Left ventricle myocardium inferior (tissue), 1 donor: ENCODE measurements at regions not wholly inside any gene's neighbourhood (a gene's known extent, or its start where the extent isn't known, plus 50 kb on each side); places are given as distances from the start of the nearest gene placed in this dataset.

Experiments used
- DNase-seq: peaks from one replicate; pipeline ENCODE4 v3.0.0-alpha.2; 2020
- H3K27ac ChIP-seq: fragments of 200-600 bp; replicated peaks from 2 replicates; pipeline ENCODE4 v1.8.0; 2021
- H3K27me3 ChIP-seq: fragments of 200-600 bp; 2 replicates; pipeline ENCODE4 v1.8.0; 2021; ENCODE audit warnings: low read depth
- H3K36me3 ChIP-seq: fragments of 200-600 bp; 2 replicates; pipeline ENCODE4 v1.8.0; 2021
- H3K4me1 ChIP-seq: fragments of 200-600 bp; 2 replicates; pipeline ENCODE4 v1.8.0; 2021
- H3K4me3 ChIP-seq: fragments of 200-600 bp; 2 replicates; pipeline ENCODE4 v1.8.0; 2021; ENCODE audit warnings: mild to moderate bottlenecking, moderate library complexity
- H3K9me3 ChIP-seq: fragments of 200-600 bp; replicated peaks from 2 replicates; pipeline ENCODE4 v1.8.0; 2021
- intact Hi-C: fragments of 100-400 bp; cut with micrococcal nuclease; formaldehyde crosslinking; loops from one replicate; pipeline ENCODE4 v1.11.0; 2022
- TF ChIP-seq, protein P1 (sequence below): fragments of 200-600 bp; IDR thresholded peaks from 2 replicates; pipeline ENCODE4 v1.8.0; 2021; ENCODE audit warnings: antibody characterized with exemption, mild to moderate bottlenecking, borderline replicate concordance
- donor health status: DM: no; HTN: yes; CAD: no; lungs with severe emphysema.

DNA sequence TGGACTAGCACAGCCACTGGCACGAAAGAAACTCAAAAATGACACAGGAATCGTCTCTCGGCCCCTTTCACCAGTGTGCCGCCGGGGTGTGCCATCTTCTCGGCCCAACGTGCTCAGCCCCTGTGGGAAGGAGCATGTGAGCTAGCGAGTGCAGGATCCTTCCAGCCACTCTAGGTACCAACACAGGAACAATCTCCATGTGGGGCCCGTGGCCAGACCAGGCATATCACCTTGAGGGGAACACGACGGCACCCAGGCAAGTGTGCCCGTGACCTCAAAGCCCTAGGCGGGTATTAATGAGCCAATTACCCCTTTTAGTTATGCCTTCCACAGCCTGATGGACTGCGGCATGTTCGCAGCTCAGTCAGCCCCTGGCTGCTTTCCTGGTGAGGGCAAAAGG is 231.5 kb downstream of the FAT4 start:
- no peak for DNase-seq
- H3K4me3 ChIP-seq = no peak overlapping the region
- H3K9me3 ChIP-seq = peaks cover 12% of the 10 kb centered on the region
- H3K27ac ChIP-seq = no peak overlapping the region
- no peaks in the 10 kb centered on the region for H3K27me3 ChIP-seq
- H3K4me1 ChIP-seq = no peaks in the 10 kb centered on the region
- no peaks in the 10 kb centered on the region for H3K36me3 ChIP-seq
- TF ChIP-seq, protein P1, sequence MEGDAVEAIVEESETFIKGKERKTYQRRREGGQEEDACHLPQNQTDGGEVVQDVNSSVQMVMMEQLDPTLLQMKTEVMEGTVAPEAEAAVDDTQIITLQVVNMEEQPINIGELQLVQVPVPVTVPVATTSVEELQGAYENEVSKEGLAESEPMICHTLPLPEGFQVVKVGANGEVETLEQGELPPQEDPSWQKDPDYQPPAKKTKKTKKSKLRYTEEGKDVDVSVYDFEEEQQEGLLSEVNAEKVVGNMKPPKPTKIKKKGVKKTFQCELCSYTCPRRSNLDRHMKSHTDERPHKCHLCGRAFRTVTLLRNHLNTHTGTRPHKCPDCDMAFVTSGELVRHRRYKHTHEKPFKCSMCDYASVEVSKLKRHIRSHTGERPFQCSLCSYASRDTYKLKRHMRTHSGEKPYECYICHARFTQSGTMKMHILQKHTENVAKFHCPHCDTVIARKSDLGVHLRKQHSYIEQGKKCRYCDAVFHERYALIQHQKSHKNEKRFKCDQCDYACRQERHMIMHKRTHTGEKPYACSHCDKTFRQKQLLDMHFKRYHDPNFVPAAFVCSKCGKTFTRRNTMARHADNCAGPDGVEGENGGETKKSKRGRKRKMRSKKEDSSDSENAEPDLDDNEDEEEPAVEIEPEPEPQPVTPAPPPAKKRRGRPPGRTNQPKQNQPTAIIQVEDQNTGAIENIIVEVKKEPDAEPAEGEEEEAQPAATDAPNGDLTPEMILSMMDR = no peak
- intact Hi-C loops = no loop called here

DNA sequence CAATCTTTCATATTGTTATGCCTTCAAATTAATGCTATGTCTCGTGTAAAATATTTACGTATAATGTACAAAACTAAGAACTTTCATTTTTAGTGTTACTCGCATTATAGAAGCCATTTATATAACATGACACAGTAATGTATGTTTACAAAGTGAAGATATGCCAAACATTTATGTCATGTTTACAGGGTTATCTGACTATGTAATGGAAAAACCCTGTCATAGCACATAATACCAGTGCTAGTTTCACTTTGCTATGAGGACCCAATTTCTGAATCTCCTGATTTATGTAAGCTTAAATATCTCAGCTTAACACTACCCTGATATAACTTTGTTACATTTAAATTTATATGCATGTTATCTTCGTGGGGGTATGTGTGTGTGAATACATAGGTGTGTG is 233.1 kb downstream of the FAT4 start:
- no peak overlapping the region for H3K27ac ChIP-seq
- intact Hi-C loops = no loop called here
- no peaks in the 10 kb centered on the region for H3K36me3 ChIP-seq
- H3K4me3 ChIP-seq = no peak overlapping the region
- TF ChIP-seq, protein P1 = no peak
- peaks cover 12% of the 10 kb centered on the region for H3K9me3 ChIP-seq
- no peaks in the 10 kb centered on the region for H3K27me3 ChIP-seq
- no peak for DNase-seq
- no peaks in the 10 kb centered on the region for H3K4me1 ChIP-seq

DNA sequence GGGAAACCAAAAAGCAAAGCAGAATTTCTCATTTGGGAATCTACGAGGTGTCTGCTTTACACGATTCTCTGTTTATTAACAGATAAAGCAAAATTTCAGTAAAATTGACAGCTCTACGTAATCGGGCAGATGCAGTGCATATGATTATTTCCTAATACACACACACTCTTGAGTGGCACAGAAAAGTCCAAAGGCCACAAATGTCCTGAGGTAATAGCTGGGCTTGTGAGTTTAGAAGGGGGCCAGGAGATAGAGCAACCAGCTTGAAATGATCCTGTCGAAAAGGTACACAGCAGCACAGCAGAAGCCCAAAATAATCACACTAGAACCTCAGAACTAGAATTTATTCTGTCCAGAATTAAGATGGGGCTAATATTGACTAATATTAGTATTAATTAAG is 236.0 kb downstream of the FAT4 start:
- no peak overlapping the region for H3K4me3 ChIP-seq
- TF ChIP-seq, protein P1 = no peak
- no peaks in the 10 kb centered on the region for H3K4me1 ChIP-seq
- DNase-seq = no peak
- intact Hi-C loops = no loop called here
- peaks cover 12% of the 10 kb centered on the region for H3K9me3 ChIP-seq
- H3K27me3 ChIP-seq = no peaks in the 10 kb centered on the region
- H3K36me3 ChIP-seq = no peaks in the 10 kb centered on the region
- no peak overlapping the region for H3K27ac ChIP-seq

DNA sequence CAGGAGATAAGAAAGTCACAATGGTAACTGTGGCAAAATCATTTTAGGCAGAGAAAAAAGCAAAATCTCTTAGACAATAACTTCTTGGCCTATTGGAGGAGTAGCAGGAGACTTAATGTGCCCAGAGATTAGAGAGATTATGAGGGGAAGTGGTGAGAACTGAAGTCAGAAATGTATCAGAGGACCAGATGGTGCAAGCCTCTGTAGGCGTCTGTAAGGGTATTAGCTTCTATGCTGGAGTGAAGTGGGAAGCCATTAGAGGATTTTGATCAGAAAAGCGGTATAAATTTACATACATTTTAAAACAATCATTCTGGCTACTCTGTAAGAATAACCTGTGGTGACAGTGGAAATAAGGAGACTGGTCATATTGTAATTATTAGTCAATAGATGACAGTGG is 236.7 kb downstream of the FAT4 start:
- H3K27ac ChIP-seq = no peak overlapping the region
- H3K4me1 ChIP-seq = no peaks in the 10 kb centered on the region
- no peaks in the 10 kb centered on the region for H3K36me3 ChIP-seq
- H3K27me3 ChIP-seq = no peaks in the 10 kb centered on the region
- intact Hi-C loops = no loop called here
- no peak overlapping the region for H3K4me3 ChIP-seq
- H3K9me3 ChIP-seq = peaks cover 13% of the 10 kb centered on the region
- no peak for DNase-seq
- TF ChIP-seq, protein P1 = no peak

DNA sequence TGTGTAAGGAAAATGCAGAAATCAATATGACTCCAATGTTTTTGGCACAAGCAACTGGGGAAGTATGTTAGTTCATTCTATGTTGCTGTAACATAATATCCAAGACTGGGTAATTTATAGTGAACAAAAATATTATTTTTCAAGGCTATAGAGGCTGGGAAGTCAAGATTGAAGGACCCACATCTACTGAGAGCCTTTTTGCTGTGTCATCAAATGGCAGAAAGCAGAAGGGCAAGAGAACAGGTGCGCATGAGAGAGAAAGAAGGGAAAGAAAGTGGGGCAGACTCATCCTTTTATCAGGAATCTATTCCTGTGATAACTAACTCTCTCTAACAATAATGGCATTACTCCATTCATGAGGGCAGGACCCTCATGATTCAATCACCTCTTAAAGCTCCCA is 237.2 kb downstream of the FAT4 start:
- intact Hi-C loops = no loop called here
- Histone ChIP-seq H3K27me3 (no peaks in the 10 kb centered on the region), H3K36me3 (no peaks in the 10 kb centered on the region), H3K4me3 (no peak overlapping the region), H3K9me3 (peaks cover 12% of the 10 kb centered on the region), H3K27ac (no peak overlapping the region), H3K4me1 (no peaks in the 10 kb centered on the region)
- TF ChIP-seq, protein P1 = no peak
- no peak for DNase-seq

DNA sequence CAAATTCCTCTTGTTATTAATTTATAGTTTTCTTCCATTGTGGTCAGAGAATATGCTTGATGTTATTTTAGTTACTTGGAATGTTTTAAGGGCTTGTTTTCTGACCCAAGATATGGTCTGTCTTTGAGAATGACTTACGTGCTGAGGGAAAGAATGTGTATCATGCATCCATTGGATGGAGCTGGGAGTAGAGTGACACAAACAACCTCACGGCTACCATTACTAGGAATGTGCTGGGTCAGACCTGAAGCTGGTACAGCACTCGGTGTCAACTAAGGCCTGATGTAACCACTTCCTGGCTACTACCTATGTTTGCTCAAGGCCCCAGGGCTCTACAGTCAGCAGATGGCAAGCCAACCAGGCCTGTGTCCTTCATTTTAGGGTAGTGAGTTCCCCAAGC is 257.8 kb downstream of the FAT4 start:
- TF ChIP-seq, protein P1 = no peak
- no peak overlapping the region for H3K27ac ChIP-seq
- H3K9me3 ChIP-seq = peaks cover 4% of the 10 kb centered on the region
- H3K4me3 ChIP-seq = no peak overlapping the region
- no peaks in the 10 kb centered on the region for H3K36me3 ChIP-seq
- no peaks in the 10 kb centered on the region for H3K27me3 ChIP-seq
- no peak for DNase-seq
- H3K4me1 ChIP-seq = no peaks in the 10 kb centered on the region
- intact Hi-C loops = no loop called here
